Muscle of back (tissue), 3 donors: ENCODE measurements at regions not wholly inside any gene's neighbourhood (a gene's known extent, or its start where the extent isn't known, plus 50 kb on each side); places are given as distances from the start of the nearest gene placed in this dataset.
"Not testable (repeated sequence)": the region's sequence is repeated elsewhere in the genome, so short reads cannot be mapped to it uniquely, and the experiment has no call there.

ENCODE experiments used
- DNase-seq, 3 donors: peaks; one replicate each; pipeline versions ENCODE4 v3.0.0 to v3.0.0-alpha.2; 2013

DNA sequence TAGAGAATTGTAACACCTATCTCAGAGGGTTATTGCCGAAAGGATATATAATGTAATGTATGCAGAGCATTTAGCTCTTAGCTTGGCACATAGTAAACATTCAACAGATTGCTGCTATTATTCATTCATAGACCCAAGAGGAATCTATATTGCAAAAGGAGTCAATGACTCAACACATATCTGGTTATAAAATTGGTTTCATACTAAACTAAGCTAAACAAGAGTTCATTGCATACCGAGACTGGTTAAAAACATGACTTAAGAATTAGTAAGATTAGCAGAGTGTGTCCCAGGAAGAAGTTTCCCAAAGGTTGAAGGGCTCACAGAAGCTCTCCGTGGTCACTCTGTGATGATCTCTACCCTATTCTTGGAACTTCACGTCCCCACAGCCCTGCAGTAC lies 339.6 kb upstream of the CCNH start:
- DNase-seq, result no peak

DNA sequence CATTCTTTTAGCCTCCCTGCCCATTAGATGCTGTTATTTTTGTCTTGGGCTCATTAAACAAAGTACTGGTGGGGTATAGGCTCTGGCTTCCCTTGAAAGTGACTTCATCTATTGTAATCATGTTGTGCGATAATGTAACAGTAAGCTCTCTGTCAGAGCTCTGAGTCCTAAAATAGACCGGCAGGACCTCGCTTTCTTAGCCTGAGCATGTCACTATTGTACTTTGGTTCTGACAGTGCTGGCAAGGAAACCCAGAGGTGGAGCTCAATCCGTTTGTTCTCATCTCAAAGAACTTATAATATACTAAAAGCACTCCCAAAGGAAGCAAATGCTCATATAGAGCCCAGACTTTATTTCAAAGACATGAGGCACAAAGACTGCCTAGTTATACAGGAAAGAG lies 339.1 kb upstream of the CCNH start:
- DNase-seq, result no peak

DNA sequence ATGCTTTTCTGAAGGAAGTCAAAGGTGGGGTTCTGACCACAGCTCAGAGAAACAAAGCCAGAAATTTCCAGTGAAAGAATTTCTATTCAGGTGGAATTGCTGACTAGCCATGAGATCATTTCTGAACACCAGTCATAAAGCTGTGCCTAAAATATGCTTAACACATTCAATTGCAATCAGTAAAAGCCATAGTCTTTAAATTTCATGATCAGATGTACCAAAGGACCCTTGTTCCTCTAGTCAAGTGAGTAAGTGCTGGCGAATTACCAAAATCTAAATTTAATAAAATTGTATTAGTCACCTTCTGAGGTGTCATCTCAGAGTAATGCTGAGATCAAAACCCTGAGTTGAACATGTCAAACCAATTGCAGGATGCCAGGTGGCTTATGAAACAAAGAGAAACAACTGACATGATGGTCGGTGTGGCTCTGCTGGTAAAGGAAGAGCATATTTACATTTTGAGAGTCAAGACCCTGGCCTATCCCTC lies 334.2 kb upstream of the CCNH start:
- DNase-seq, result no peak

DNA sequence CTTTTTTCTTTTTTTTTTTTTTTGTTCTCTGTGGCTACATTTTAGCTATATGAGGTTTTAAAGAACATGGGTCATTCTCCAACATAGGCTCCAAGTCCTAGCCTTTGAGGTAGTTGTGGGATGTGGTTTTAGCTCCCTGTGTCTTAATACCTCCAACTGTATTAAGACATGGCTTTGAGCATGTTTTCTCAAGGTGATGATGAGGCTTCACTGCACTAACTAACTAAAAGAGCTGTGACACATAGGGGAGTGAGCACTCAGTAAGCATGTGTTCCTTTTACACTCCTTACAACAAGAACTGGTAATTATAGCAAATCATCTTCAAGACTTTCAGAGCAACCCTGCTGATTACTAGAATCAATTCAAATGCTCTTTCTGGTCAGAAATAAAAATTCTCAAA lies 333.6 kb upstream of the CCNH start:
- no peak for DNase-seq

DNA sequence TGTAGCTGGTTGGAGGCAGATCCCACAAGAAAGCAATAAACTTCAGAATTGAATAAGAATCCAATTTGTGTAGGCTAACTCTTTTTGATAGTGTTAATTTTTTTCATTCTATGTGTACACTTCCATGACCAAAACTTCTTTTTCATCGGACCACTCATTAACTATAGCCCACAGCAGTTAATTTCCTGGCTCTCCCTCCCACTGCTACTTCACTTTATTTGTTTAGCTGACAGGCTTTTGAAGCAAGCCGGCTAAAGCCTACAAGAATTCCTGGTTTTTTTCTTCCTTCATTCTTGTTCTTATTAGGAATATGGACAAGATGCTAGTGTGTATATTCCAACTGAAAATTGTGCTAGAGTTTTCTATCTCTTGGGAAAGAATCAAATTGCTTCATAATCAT lies 329.2 kb upstream of the CCNH start:
- DNase-seq, result no peak

DNA sequence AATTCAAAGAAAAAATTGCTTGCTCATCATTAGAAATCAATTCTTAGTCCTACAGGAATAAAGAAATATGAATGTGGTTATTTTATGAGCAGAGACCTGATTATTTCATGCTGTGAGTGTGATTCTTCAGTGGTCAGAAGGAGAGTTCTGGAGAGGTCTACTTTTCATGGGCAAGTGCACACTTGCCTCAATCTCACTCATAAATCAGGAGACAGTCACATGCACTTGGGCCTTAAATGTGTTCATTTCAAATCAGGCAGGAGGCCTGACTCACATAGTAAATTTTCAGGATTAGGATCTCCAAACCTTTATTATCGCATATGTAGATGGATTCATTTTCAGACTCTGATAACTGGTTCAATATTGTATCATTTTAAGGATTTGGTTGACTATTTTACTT lies 323.2 kb upstream of the CCNH start:
- no peak for DNase-seq

DNA sequence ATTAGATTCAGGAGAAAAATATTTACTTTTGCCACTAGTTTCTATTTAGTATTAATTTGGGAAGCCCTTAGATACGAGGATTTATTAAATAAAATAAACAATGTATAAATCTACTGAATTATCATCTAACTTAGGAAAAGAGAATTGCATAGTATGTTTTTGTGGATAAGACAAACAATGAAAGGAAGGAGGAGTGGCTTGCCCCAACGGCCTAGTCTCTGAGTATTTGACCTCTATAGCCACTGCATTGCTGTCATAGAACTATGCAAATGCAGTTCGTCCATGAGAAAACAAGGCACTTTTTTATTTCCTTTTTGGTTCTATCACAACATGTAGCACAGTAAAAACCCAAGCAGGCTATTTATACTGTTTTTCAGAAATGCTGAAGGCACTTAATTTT lies 321.2 kb upstream of the CCNH start:
- DNase-seq, result no peak

DNA sequence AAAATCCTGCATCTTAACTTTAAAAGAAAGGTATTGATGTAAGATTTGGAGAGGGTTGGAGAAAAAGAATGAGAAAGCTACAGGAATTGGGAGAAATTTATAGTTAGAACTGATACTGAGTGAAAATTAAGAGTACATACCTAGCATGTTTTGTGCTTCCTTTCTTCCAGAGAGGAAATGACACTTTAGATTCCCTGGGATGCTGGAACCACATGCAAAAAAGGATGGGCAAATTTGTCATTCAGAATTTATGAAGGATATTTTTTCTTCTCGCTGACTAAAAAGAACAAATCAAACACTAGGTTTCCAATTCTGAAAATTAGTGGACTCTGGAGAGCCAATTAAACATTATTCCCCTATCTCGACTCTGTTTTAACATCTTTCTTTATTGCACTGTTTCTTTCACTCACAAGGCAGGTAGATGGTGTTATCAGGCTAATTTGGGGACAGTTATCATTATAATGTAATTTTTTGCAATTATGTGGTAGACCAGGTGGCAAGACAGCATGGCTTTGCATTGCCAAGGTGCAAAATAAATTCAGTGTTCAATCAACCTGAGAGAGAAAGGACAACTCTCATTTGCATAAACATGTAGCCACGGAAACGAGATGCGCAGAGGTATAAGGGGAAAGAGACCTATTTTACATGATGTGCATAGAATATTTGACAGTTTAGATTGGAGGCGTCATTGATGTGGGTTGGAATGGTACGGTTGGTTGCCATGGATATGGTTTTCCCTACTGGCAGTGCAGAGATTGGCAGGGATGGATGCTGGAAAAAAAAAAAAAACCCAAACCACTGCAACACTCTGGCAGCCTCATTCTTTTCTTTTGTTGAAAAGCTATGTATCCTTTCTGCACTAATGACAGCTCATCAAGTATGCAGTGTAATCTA lies 320.4 kb upstream of the CCNH start:
- no peak for DNase-seq

DNA sequence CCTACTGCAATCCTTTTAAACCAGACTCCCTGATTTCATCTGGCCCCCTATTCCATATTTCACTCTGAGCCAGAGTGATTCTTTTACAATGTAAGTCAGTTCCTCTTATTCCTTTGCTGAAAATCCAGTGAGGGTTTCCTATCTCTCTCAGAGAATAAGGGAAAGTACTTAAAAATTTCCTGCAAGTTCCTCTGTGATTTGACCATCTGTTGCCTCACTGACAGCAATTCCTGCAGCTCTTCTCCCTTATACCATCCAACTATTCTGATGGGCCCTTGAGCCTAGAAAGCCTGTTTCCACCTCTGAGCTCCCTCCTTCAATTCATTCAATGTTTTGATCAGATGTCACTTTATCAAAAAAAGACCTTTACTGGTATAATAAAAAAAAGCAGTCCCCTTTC lies 317.1 kb upstream of the CCNH start:
- no peak for DNase-seq

DNA sequence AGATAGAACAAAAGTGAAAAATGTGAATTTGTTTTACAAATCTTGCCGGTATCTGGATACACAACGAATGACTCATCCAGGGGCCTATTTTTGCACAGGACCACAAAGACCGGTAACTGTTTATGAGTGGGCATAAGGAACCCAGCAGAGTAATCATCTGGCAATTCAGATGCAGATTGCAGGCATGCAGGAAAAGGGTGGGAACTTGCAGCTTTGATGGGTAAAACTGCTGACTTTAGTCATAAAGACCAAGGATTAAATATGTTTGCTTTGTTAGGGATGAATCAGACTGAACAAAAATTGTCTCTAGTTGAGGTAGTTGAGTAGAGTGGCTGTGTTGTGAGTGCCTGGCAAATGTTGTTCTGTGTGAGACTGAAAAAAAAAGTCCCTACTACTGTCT lies 309.6 kb upstream of the CCNH start:
- DNase-seq, result no peak

DNA sequence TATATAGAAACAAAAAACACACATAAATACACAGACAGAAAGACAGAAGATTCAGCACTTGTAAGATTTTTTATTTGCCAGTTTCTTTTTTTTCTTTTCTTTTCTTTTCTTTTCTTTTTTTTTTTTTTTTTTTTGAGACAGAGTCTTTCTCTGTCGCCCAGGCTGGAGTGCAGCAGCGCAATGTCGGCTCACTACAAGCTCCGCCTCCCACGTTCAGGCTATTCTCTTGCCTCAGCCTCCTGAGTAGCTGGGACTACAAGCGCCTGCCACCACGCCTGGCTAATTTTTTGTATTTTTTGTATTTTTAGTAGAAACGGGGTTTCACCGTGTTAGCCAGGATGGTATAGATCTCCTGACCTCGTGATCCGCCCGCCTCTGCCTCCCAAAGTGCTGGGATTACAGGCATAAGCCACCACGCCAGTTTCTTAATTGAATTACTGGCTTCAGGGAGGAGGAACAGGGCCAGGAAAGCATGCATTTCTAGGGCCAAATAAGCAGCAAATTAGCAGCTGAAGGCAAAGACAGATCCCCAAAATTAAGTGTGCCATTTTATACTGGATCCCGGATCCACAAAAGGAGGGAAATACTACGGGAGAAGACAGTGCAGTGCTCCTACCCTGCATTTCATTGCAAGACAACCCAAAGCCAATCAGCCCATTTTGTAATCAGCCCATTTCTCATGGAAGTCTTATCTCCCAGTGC lies 305.6 kb upstream of the CCNH start:
- DNase-seq, result not testable (repeated sequence)

DNA sequence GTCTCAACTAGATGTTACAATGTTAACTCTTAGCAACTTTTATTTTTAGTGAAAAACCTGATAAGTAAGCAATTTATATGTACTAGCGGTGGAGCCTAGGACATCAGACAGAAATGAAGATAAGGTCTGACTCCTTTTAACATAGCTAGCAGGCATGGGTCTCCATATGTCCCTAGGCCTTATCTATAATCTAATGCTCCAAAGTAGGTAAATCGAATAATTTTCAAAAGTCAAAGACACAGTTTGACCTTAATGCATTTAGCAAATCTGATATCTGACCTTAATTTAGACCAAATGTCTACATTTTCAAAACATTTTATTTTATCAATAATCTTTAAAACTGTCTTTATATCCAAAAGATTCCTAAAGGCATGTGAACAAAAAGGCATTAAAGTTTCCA lies 305.0 kb upstream of the CCNH start:
- DNase-seq, result no peak

DNA sequence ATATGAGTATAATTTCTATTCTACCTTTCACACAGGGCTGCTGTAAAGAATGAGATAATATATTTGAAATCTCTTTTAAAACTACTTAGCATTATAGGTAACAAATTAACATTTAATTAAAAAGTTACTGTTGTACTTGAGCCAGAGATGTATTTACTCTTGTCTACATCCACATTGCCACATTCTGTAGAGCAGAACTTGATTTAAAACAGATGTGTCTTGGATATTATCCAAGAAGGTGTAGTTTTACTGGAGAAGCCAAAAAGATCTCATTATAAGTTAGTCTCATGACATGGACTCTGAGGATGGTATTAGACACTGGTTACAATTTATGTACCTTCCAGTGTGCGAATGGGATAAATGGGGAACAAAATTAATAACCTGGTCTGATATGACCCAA lies 293.1 kb upstream of the CCNH start:
- DNase-seq, result peak in 1 of 3 donors; percentile 17

DNA sequence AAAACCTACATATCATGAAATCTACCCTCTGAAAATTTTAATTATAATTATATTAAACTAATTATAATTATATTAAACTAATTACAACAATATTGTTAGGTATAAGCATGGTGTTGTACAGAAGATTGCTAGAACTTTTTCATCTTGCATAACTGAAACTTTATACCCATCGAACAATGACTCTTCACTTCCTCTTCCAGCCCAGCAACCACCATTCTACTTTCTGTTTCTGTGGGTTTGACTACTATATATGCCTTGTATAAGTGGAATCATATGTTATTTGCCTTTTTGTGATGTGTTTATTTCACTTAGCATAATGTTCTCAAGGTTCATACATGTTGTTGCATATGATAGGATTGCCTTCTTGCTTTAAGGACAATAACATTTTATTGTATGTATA lies 274.2 kb upstream of the CCNH start:
- DNase-seq, result no peak

DNA sequence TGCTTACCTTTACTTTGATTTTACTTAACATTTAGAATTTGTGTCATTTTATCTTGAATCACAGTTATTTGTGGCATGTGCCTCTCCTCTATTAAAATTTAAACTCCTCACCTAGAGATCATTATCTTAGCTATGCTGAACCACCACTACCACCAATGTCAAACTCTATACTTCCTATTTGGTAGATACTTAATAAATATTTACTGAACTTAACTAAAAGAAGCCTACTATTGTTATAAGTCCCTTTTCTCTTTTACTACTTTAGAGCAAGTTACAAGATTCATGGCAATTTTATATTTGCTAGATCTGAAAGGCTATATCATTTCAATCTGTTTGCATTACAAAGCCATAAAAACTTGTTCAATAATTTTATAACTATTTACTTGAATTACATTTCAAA lies 273.3 kb upstream of the CCNH start:
- DNase-seq, result no peak

DNA sequence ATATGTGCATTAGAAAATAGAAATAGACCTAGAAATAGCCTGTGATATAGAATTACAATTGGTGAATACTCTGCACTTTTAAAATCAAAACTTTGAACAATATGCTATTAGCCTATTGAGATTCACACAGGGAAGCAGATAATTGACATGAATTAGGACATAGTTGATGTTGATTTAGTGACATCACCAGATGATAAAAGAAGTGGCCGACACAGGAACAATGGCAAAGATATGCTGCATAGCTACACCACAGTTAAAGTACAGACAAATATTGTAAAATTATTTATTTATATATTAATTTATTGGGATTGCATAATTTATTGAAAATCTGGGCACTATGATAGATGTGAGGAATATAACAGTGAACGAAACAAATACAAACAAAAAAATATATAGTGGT lies 261.5 kb upstream of the CCNH start:
- DNase-seq, result no peak

DNA sequence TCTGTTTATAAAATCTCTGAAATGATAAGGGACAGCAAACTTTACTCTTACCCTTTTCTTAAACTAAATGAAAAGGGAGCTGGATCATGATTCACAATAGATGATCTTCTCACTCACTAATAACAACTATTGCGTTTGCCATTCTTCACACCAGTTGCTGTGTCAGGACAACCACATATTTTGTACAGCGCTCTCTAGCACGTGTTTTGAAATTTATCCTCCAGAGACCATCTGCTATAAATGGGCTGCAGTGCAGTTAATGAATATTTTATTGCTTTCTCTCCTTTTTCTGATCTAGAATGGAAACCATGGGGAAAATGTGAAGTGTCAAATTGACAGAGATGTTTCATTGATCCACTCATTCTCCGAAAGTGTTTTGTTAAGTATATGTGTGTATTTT lies 258.4 kb upstream of the CCNH start:
- DNase-seq, result no peak

DNA sequence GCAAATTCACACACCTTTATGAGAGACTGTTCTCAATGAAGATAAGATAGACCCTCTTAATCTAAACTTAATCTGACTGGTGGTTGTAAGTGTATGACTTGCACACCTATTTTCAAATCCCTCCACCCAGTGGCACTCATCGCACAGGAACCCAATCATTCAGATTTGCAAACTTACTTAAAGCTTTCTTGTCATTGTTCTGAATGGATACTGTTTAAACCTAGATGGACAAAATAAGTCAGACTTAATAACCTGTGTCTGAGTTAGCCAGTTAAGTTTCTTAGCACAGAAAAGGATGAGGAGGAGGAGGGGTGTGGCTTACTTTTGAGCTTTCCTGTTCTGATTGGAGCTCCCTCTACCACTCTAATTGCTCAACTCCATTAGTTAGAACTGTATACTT lies 252.4 kb upstream of the CCNH start:
- DNase-seq, result no peak

DNA sequence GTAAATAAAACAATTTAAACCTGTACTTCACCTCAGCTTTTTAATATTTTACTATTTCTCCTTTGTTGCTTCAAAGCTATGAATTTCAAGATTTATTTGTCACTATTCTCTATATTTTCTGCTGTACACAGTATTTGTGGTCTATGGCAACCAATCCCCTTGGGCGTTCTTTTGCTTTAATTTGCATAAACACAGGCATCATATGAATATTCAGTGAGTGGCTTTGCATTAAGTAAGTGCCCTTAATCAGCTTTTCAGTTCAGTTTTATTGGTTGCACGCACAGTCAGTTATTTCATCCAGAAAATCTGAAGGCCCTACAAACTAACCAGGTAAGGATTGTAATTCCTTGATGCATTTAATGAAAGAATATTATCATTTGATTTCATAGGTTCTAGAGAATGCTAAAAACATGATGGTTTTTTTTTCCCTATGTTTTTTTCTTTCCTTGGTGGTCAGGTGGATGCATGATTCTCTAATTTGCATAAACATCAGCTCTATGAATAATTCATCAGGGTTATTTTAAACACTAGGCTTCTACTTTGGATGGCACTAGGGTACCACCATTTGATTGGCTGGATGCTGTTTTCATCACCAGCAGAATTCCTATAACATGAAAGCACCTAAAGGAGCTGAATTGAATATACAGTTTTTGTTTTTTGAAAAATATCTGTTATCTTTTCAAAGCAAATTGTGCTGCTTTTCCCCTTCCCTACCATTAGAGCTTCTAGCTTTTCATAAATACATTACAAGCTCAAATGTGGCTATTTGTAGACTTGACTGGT lies 249.2 kb upstream of the CCNH start:
- DNase-seq, result no peak

DNA sequence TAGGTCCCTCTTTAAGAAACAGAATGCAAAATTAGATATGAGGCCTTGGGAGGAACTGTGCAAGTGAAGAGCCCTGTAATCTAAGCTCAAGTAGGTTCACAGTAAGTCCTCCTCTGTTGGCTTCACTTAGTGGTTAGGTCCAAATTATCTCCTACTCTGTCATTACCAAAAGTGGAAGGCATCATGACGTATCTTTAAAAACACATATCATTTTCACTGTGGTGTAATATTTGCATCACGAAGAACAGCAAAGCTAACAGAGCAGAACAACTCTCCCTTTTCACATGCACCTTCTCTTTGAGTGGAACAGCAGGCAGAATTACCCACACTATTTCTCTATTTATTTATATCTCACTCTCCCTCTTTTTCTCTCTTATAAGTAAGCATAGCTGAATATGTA lies 240.5 kb upstream of the CCNH start:
- no peak for DNase-seq

DNA sequence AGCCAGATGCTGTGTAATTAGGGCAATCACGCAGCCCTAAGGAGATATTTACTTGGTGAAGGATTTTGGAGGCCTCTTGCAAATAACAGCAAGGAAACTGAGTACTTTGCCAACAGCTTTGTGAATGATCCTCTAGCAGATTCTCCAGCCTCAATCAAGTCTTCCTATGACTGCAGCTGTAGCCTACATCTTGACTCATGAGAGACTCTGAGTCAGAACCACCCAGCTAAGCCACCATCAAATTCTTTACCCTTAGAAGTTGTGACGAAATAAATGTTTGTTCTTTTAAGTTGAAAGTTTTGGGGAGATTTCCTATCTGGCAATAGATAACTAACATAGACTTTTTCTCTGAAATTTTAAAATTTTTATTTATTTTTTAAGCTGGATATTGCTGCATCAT lies 237.6 kb upstream of the CCNH start:
- DNase-seq, result no peak

DNA sequence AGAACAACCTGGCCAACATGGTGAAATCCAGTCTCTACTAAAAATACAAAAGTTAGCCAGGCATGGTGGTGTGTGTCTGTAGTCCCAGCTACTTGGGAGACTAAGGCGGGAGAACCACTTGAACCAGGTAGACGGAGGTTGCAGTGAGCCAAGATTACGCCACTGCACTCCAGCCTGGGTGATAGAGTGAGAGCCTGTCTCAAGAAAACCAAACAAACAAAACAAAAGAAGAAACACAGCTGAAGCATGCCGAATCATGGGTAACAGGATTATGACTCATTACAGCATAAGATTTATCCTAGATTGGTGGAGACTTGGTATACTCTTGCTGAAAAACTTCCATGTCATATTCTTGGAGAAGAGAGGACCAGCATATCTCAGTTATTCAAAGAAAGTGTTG lies 236.7 kb upstream of the CCNH start:
- no peak for DNase-seq

DNA sequence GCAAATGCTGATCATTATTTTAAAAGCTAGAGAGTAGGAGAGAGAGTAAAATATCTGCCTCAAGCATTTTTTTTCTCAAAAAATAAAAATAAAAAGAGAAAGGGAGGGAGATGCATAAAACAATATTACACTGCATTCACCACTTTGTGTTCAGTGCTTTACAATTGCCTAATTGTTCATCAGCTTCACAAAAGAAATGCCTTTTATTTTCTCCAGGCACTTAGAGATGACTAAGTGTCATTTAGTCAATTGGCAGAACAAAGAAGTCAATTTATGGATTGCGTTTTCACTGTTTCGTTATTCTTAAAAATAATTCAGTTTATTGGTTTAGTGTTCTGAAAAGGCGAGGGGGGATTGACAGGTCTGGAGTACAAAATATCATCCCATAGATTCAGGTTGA lies 232.5 kb upstream of the CCNH start:
- DNase-seq, result no peak
